ENCODE measurements at regions not wholly inside any gene's neighbourhood (a gene's known extent, or its start where the extent isn't known, plus 50 kb on each side); places are given as distances from the start of the nearest gene placed in this dataset.
A peak's percentile ranks its signal among the peaks of the same experiment; 100 is the strongest.

DNA sequence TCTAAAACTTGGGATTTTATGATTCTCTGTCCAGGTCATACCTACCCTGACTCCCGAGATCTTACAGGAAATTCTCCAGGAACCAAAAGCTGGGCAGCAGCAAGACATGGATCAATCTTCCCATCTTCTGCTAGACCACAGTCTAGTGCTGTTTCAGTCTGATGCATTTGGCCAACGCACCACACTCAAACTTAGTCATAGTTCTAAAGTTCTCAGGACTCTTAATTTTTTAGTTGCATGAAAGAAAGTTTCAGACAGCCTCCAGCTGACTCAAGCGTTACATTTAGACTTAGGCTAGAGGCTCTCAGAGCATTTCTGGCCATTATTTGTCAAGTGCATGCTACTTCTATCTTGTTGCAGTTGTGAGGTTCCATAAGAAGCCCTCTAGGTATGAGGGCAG is 230.1 kb upstream of the CCDC150 start:
- no peaks in the 10 kb centered on the region for H3K4me1 ChIP-seq
- H3K27me3 ChIP-seq (ENCODE audit: control insufficient read depth, insufficient read depth, low read length): no peaks in the 10 kb centered on the region
- no peak overlapping the region for H3K4me2 ChIP-seq (ENCODE audit: low read length)
- no peak overlapping the region for H3K9ac ChIP-seq
- no peak overlapping the region for H3K4me3 ChIP-seq (ENCODE audit: low read depth, low read length)
- no peak overlapping the region for H2AFZ ChIP-seq
- H3K27ac ChIP-seq: no peak overlapping the region
- no peaks in the 10 kb centered on the region for H3K79me2 ChIP-seq
- TF ChIP-seq, protein P1, sequence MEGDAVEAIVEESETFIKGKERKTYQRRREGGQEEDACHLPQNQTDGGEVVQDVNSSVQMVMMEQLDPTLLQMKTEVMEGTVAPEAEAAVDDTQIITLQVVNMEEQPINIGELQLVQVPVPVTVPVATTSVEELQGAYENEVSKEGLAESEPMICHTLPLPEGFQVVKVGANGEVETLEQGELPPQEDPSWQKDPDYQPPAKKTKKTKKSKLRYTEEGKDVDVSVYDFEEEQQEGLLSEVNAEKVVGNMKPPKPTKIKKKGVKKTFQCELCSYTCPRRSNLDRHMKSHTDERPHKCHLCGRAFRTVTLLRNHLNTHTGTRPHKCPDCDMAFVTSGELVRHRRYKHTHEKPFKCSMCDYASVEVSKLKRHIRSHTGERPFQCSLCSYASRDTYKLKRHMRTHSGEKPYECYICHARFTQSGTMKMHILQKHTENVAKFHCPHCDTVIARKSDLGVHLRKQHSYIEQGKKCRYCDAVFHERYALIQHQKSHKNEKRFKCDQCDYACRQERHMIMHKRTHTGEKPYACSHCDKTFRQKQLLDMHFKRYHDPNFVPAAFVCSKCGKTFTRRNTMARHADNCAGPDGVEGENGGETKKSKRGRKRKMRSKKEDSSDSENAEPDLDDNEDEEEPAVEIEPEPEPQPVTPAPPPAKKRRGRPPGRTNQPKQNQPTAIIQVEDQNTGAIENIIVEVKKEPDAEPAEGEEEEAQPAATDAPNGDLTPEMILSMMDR (IDR thresholded peaks at IDR 0.05): no peak
- H3K36me3 ChIP-seq (ENCODE audit: control insufficient read depth, insufficient read depth, low read length): no peaks in the 10 kb centered on the region
- H3K9me3 ChIP-seq (ENCODE audit: control insufficient read depth, low read length): no peaks in the 10 kb centered on the region

DNA sequence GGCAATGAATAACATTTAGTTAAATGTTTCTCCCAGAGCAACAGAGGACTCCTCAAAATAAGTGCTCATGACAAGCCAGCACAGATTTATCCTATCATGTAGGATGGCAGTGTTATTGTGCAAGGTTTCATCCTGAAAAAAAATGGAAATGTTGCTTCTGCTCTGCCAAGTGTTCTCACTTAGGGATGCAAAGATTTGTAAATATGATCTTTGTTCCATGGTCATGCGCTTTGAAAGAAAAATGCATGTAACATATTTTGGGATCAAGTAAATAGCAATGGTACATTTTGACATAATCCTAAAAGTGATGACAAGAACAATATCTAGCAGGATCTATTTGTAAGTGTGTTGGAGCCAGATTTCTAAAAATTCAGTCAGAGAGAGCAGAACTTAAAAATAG is 229.5 kb upstream of the CCDC150 start:
- H3K36me3 ChIP-seq (ENCODE audit: control insufficient read depth, insufficient read depth, low read length): no peaks in the 10 kb centered on the region
- H3K9me3 ChIP-seq (ENCODE audit: control insufficient read depth, low read length): no peaks in the 10 kb centered on the region
- H3K4me2 ChIP-seq (ENCODE audit: low read length): no peak overlapping the region
- no peaks in the 10 kb centered on the region for H3K79me2 ChIP-seq
- H3K27me3 ChIP-seq (ENCODE audit: control insufficient read depth, insufficient read depth, low read length): no peaks in the 10 kb centered on the region
- H3K27ac ChIP-seq: no peak overlapping the region
- no peaks in the 10 kb centered on the region for H3K4me1 ChIP-seq
- no peak overlapping the region for H3K9ac ChIP-seq
- H3K4me3 ChIP-seq (ENCODE audit: low read depth, low read length): no peak overlapping the region
- TF ChIP-seq, protein P1 (IDR thresholded peaks at IDR 0.05): no peak
- H2AFZ ChIP-seq: no peak overlapping the region

DNA sequence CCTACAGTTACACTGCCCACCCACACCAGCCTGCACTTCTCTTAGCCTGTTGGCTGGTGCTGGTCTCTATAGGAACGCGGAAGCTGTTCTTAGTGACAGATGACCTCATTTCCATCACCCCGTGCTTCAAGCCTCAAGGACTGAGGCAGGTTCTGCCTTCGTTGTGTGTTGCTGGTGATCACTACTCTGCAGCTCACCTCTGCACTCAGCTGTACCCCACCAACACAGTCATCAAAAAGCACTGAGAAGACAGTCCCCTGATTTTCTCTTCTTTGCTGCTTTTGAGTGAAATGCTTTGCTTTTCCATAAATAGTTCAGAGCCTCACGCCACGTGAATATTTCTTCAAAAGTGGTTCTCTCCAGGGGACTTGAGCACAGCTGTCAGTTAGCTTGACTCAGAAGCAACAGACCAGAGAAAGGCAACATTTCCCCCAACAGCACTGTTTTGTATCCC is 225.7 kb upstream of the CCDC150 start:
- no peaks in the 10 kb centered on the region for H3K79me2 ChIP-seq
- TF ChIP-seq, protein P1 (IDR thresholded peaks at IDR 0.05): no peak
- H3K4me3 ChIP-seq (ENCODE audit: low read depth, low read length): no peak overlapping the region
- H3K27ac ChIP-seq: no peak overlapping the region
- H3K36me3 ChIP-seq (ENCODE audit: control insufficient read depth, insufficient read depth, low read length): no peaks in the 10 kb centered on the region
- no peak overlapping the region for H3K9ac ChIP-seq
- H3K4me2 ChIP-seq (ENCODE audit: low read length): no peak overlapping the region
- H3K9me3 ChIP-seq (ENCODE audit: control insufficient read depth, low read length): no peaks in the 10 kb centered on the region
- peak overlapping the region; percentile 30 for H2AFZ ChIP-seq
- H3K27me3 ChIP-seq (ENCODE audit: control insufficient read depth, insufficient read depth, low read length): no peaks in the 10 kb centered on the region
- no peaks in the 10 kb centered on the region for H3K4me1 ChIP-seq

DNA sequence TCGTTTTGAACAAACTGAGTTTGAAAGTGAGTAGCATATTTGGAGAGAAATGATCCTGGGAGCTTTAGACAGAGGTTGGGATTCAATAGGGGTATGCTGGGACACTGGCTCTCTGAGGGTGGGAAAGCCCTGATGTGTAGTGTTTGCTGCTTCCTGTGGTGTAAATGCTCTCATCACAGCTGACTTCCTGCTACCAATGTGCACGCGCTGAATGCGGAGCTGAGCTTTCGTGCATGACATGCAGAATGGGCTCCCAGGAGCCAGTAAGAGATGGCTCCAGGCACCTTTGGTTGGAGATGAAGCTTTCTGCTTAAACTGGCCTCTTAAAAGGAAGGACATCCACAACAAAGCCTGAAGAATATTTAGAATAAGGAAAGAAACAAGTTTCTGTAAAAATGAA is 224.1 kb upstream of the CCDC150 start:
- Histone ChIP-seq H3K4me1 (no peaks in the 10 kb centered on the region), H3K9ac (no peak overlapping the region), H3K9me3 (ENCODE audit: control insufficient read depth, low read length) (no peaks in the 10 kb centered on the region), H3K4me3 (ENCODE audit: low read depth, low read length) (no peak overlapping the region), H3K27me3 (ENCODE audit: control insufficient read depth, insufficient read depth, low read length) (no peaks in the 10 kb centered on the region), H3K4me2 (ENCODE audit: low read length) (no peak overlapping the region), H3K36me3 (ENCODE audit: control insufficient read depth, insufficient read depth, low read length) (no peaks in the 10 kb centered on the region), H3K79me2 (no peaks in the 10 kb centered on the region), H3K27ac (no peak overlapping the region), H2AFZ (no peak overlapping the region)
- TF ChIP-seq, protein P1 (IDR thresholded peaks at IDR 0.05): no peak

DNA sequence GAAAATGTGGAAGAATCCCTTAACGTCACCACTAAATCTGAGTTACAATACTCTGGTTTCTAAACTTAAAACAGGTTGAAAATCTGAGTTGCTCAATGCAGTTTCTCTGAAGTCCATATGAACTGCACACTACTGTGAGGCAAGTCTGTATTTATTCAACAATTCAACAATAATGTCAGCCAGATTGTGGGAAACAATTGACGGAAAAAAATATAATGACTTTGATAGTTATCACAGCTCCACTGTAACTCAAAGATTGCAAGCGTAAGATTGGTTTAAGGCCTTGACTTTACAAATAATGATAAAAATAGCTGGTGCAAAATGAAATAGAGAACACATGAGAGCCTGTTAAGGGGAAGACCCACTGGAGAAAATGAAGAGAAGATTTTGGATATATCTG is 219.4 kb upstream of the CCDC150 start:
- no peak overlapping the region for H3K27ac ChIP-seq
- H3K4me1 ChIP-seq: no peaks in the 10 kb centered on the region
- no peak overlapping the region for H3K4me2 ChIP-seq (ENCODE audit: low read length)
- H3K27me3 ChIP-seq (ENCODE audit: control insufficient read depth, insufficient read depth, low read length): no peaks in the 10 kb centered on the region
- no peaks in the 10 kb centered on the region for H3K9me3 ChIP-seq (ENCODE audit: control insufficient read depth, low read length)
- H2AFZ ChIP-seq: no peak overlapping the region
- H3K79me2 ChIP-seq: no peaks in the 10 kb centered on the region
- no peaks in the 10 kb centered on the region for H3K36me3 ChIP-seq (ENCODE audit: control insufficient read depth, insufficient read depth, low read length)
- TF ChIP-seq, protein P1 (IDR thresholded peaks at IDR 0.05): no peak
- no peak overlapping the region for H3K9ac ChIP-seq
- H3K4me3 ChIP-seq (ENCODE audit: low read depth, low read length): no peak overlapping the region
